ENCODE measurements at regions not wholly inside any gene's neighbourhood (a gene's known extent, or its start where the extent isn't known, plus 50 kb on each side); places are given as distances from the start of the nearest gene placed in this dataset.

DNA sequence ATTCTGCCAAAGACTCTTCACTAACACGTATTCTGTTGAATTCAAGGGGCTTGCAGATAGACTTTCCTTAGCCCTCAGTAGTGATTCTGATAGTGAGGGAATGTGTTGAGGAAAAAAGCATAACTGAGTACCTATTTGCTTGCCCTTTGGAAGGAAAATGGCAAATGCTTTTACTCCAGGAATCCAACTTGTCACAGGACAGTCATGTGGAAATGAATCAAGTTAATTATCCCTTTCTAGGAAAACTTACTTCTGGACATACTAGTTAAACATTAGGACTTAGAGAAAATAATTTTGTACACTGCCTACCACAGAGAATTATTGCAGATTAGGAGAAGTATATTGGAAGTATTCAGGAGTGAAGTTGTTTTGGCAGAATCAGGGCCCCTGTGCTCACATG is 148.9 kb upstream of the SLC13A1 start (continued):
- TF ChIP-seq, protein P1, sequence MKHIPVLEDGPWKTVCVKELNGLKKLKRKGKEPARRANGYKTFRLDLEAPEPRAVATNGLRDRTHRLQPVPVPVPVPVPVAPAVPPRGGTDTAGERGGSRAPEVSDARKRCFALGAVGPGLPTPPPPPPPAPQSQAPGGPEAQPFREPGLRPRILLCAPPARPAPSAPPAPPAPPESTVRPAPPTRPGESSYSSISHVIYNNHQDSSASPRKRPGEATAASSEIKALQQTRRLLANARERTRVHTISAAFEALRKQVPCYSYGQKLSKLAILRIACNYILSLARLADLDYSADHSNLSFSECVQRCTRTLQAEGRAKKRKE (CRISPR knock-in tag; IDR thresholded peaks at IDR 0.05; ENCODE audit: low read depth) = no peak
- no peak for TF ChIP-seq GATA3 (IDR thresholded peaks at IDR 0.05; ENCODE audit: borderline replicate concordance)

DNA sequence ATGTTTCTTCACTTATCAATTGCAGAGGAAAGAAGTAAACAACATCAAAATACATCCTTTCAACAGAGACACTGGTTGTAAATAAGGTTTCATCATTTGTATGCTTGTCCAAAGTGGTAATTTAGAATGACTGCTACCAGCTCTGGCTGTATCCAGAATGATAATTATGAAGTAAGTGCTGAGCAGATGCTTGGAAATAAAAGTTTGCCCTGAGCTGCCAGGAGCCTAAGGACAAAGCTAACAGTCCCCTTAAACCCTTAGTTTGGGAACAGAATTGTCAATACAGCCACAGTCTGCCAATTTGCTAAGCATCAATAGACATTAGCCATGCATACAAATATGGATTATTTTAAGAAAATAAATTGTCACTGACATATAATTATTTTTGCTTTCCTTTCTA is 147.0 kb upstream of the SLC13A1 start:
- Histone ChIP-seq H3K4me3 (no peak overlapping the region), H3K4me2 (no peak overlapping the region), H3K27ac (no peak overlapping the region), H3K4me1 (no peaks in the 10 kb centered on the region), H3K9me3 (no peaks in the 10 kb centered on the region)
- DNase-seq (ENCODE audit: low read depth in 1 of 2, low spot score in 1 of 2) (no peak), ATAC-seq (no peak), FAIRE-seq (no peak)
- POLR2A ChIA-PET = no interaction called here
- CTCF ChIA-PET = no interaction called here
- TF ChIP-seq FOXS1 (CRISPR knock-in tag; IDR thresholded peaks at IDR 0.05) = no peak
- TF ChIP-seq TP53 (CRISPR knock-in tag; IDR thresholded peaks at IDR 0.05) = no peak
- TF ChIP-seq, protein P2, sequence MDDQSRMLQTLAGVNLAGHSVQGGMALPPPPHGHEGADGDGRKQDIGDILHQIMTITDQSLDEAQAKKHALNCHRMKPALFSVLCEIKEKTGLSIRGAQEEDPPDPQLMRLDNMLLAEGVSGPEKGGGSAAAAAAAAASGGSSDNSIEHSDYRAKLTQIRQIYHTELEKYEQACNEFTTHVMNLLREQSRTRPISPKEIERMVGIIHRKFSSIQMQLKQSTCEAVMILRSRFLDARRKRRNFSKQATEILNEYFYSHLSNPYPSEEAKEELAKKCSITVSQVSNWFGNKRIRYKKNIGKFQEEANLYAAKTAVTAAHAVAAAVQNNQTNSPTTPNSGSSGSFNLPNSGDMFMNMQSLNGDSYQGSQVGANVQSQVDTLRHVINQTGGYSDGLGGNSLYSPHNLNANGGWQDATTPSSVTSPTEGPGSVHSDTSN (IDR thresholded peaks at IDR 0.05) = no peak
- TF ChIP-seq RFX5 (IDR thresholded peaks at IDR 0.05) = no peak
- no peak for TF ChIP-seq KDM1A (IDR thresholded peaks at IDR 0.05; ENCODE audit: low read depth)
- no peak for TF ChIP-seq KDM5A (IDR thresholded peaks at IDR 0.05)
- TF ChIP-seq CHD4 (IDR thresholded peaks at IDR 0.05; ENCODE audit: borderline replicate concordance) = no peak
- TF ChIP-seq HEYL (CRISPR knock-in tag; IDR thresholded peaks at IDR 0.05) = no peak
- TF ChIP-seq SMC3 (IDR thresholded peaks at IDR 0.05) = no peak
- no peak for TF ChIP-seq BHLHE40 (IDR thresholded peaks at IDR 0.05; ENCODE audit: low read depth, low read length)
- TF ChIP-seq MAZ (IDR thresholded peaks at IDR 0.05; ENCODE audit: borderline replicate concordance, low read depth, low read length) = no peak
- TF ChIP-seq EHMT2 (IDR thresholded peaks at IDR 0.05; ENCODE audit: low read depth) = no peak
- TF ChIP-seq RCOR1 (IDR thresholded peaks at IDR 0.05; ENCODE audit: low read depth, low read length) = no peak
- TF ChIP-seq, protein P1 (CRISPR knock-in tag; IDR thresholded peaks at IDR 0.05; ENCODE audit: low read depth) = no peak
- TF ChIP-seq MAFK (IDR thresholded peaks at IDR 0.05; ENCODE audit: partially characterized antibody) = no peak
- TF ChIP-seq ZSCAN20 (CRISPR knock-in tag; IDR thresholded peaks at IDR 0.05) = no peak
- no peak for TF ChIP-seq NR3C1 (IDR thresholded peaks at IDR 0.05)

DNA sequence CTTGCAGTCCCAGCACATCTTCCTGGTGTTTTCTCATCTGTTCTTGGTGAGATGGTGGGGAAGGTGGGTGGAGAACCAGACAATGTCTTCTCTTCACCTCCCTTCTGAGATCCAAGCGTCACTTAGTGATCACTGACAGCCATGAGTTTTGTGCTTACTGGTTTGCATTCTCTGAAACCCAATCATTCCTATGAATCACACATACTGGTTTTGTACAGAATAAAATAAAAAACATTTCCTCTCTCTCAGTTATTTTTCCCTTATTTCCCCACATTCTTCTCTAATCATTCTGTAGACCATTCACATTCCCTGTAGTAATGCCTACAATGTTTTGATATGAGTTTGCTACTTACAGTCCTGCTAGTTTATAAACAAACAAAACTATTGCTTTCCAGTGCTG is 143.8 kb upstream of the SLC13A1 start:
- FAIRE-seq = no peak
- TF ChIP-seq RCOR1 (IDR thresholded peaks at IDR 0.05; ENCODE audit: low read depth, low read length) = no peak
- TF ChIP-seq JUN (IDR thresholded peaks at IDR 0.05) = no peak
- no peak for TF ChIP-seq MAZ (IDR thresholded peaks at IDR 0.05; ENCODE audit: borderline replicate concordance, low read depth, low read length)
- TF ChIP-seq RNF2 (IDR thresholded peaks at IDR 0.05; ENCODE audit: borderline replicate concordance, low read depth) = no peak
- TF ChIP-seq, protein P3, sequence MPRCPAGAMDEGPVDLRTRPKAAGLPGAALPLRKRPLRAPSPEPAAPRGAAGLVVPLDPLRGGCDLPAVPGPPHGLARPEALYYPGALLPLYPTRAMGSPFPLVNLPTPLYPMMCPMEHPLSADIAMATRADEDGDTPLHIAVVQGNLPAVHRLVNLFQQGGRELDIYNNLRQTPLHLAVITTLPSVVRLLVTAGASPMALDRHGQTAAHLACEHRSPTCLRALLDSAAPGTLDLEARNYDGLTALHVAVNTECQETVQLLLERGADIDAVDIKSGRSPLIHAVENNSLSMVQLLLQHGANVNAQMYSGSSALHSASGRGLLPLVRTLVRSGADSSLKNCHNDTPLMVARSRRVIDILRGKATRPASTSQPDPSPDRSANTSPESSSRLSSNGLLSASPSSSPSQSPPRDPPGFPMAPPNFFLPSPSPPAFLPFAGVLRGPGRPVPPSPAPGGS (IDR thresholded peaks at IDR 0.05) = no peak
- no peak for TF ChIP-seq CHD4 (IDR thresholded peaks at IDR 0.05; ENCODE audit: borderline replicate concordance)
- no peak for TF ChIP-seq EP300 (IDR thresholded peaks at IDR 0.05)
- no peak for TF ChIP-seq CHD2 (IDR thresholded peaks at IDR 0.05; ENCODE audit: low read length, partially characterized antibody)
- TF ChIP-seq FOXS1 (CRISPR knock-in tag; IDR thresholded peaks at IDR 0.05) = no peak
- TF ChIP-seq, protein P4, sequence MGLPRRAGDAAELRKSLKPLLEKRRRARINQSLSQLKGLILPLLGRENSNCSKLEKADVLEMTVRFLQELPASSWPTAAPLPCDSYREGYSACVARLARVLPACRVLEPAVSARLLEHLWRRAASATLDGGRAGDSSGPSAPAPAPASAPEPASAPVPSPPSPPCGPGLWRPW (IDR thresholded peaks at IDR 0.05) = no peak
- TF ChIP-seq CBX2 (IDR thresholded peaks at IDR 0.05; ENCODE audit: borderline replicate concordance, low read depth) = no peak
- no peak for TF ChIP-seq NFE2L2 (conservative IDR thresholded peaks at IDR 0.05; ENCODE audit: low read length)
- no peak for TF ChIP-seq MYC (IDR thresholded peaks at IDR 0.05; ENCODE audit: borderline replicate concordance, low read length)
- TF ChIP-seq, protein P2 (IDR thresholded peaks at IDR 0.05) = no peak
- TF ChIP-seq ESRRA (IDR thresholded peaks at IDR 0.05; ENCODE audit: borderline replicate concordance, low read length) = no peak
- no peak for TF ChIP-seq TFCP2L1 (CRISPR knock-in tag; IDR thresholded peaks at IDR 0.05)
- ATAC-seq = no peak
- CTCF ChIA-PET = no interaction called here
- DNase-seq (ENCODE audit: low read depth in 1 of 2, low spot score in 1 of 2) = no peak
- Histone ChIP-seq H3K27ac (no peak overlapping the region), H3K4me3 (no peak overlapping the region), H3K4me2 (no peak overlapping the region), H3K9me3 (no peaks in the 10 kb centered on the region), H3K4me1 (no peaks in the 10 kb centered on the region)
- WGBS (ENCODE audit: missing lambda C conversion rate) = 8% methylated on average over 1 of the region's 1 CpG
- POLR2A ChIA-PET = no interaction called here

All from A549 (cell line).